Esophagus muscularis mucosa (tissue), 4 donors: ENCODE measurements at regions not wholly inside any gene's neighbourhood (a gene's known extent, or its start where the extent isn't known, plus 50 kb on each side); places are given as distances from the start of the nearest gene placed in this dataset.

ENCODE experiments used
- DNase-seq: peaks from one replicate; pipeline ENCODE4 v3.0.0-alpha.2; 2017; ENCODE audit errors: extremely low spot score
- H3K27ac ChIP-seq, 4 donors: fragments of 200-600 bp; sonication (generic); replicated peaks in 1 of 4; 1 replicate in 3 of 4; 2 replicates in 1 of 4; pipeline ENCODE4 v1.5.1; 2016 to 2019; ENCODE audit warnings: mild to moderate bottlenecking in 1 of 4
- H3K27me3 ChIP-seq, 4 donors: fragments of 200-600 bp; sonication (generic); one replicate each; pipeline versions ENCODE4 v1.5.1 to v1.6.0; 2016 to 2019
- H3K36me3 ChIP-seq, 4 donors: fragments of 200-600 bp; sonication (generic); one replicate each; pipeline ENCODE4 v1.5.1; 2016 to 2019
- H3K4me1 ChIP-seq, 4 donors: fragments of 200-600 bp; sonication (generic); one replicate each; pipeline ENCODE4 v1.5.1; 2016 to 2019
- H3K4me3 ChIP-seq, 4 donors: fragments of 200-600 bp; sonication (generic); 1 replicate in 2 of 4; 2 replicates in 2 of 4; pipeline ENCODE4 v1.5.1; 2016 to 2019; ENCODE audit warnings: mild to moderate bottlenecking in 4 of 4, moderate library complexity in 1 of 4
- H3K9me3 ChIP-seq, 4 donors: fragments of 200-600 bp; sonication (generic); 1 replicate in 3 of 4; 2 replicates in 1 of 4; pipeline ENCODE4 v1.5.1; 2016 to 2019
- CTCF ChIP-seq, 3 experiments: fragments of 200-600 bp in 2 of 3; fragments of 450-650 bp in 1 of 3; sonication (generic) in 2 of 3; IDR thresholded peaks; one replicate each; pipeline ENCODE4 v1.5.1; 2017 to 2019; ENCODE audit warnings: antibody characterized with exemption in 3 of 3, mild to moderate bottlenecking in 2 of 3, moderate library complexity in 1 of 3
- EP300 ChIP-seq: sonication (generic); formaldehyde crosslinking; IDR thresholded peaks from one replicate; pipeline ENCODE4 v1.6.1; 2017; ENCODE audit warnings: antibody characterized with exemption
- POLR2A ChIP-seq: fragments of 450-650 bp; IDR thresholded peaks from one replicate; pipeline ENCODE4 v1.6.1; 2017; ENCODE audit warnings: antibody characterized with exemption, moderate library complexity, mild to moderate bottlenecking, low read depth
- POLR2AphosphoS5 ChIP-seq, 2 donors: sonication (generic); formaldehyde crosslinking; IDR thresholded peaks; one replicate each; pipeline ENCODE4 v1.6.1; 2017; ENCODE audit warnings: antibody characterized with exemption in 2 of 2
- WGBS: methylation state at CpG from one replicate; pipeline ENCODE4 v1.1.5; 2018; 5-methylcytosine and 5-hydroxymethylcytosine counted together
- intact Hi-C: fragments of 100-400 bp; cut with DNase I; formaldehyde crosslinking; loops from one replicate; pipeline ENCODE4 v1.15.1; 2023

- intact Hi-C loops, result no loop called here
- no peak for DNase-seq
These were observed 490.4 kb downstream of the FRK start for GRCh38 chr6:115570331-115570730.

GRCh38 chr6:115554060-115554459 is 506.6 kb downstream of the FRK start:
- H3K4me3 ChIP-seq, result no peak overlapping the region
- no peak overlapping the region for H3K27ac ChIP-seq
- H3K27me3 ChIP-seq, result no peaks in the 10 kb centered on the region
- no peaks in the 10 kb centered on the region for H3K36me3 ChIP-seq
- WGBS, result 83% methylated on average over 3 of the region's 4 CpGs
- intact Hi-C loops, result no loop called here
- DNase-seq, result no peak
- TF ChIP-seq EP300 (no peak), CTCF (IDR thresholded peaks at IDR 0.05) (no peak), POLR2A (no peak), POLR2AphosphoS5 (IDR thresholded peaks at IDR 0.05) (no peak)
- H3K9me3 ChIP-seq, result no peaks in the 10 kb centered on the region
- peaks cover 4 to 19% (median 13%) of the 10 kb centered on the region in 4 donors for H3K4me1 ChIP-seq

More at GRCh38 chr6:115570331-115570730, 490.4 kb downstream of the FRK start:
- H3K27ac ChIP-seq, result no peak overlapping the region
- WGBS, result 12% methylated on average over 2 of the region's 2 CpGs
- no peaks in the 10 kb centered on the region for H3K27me3 ChIP-seq
- H3K9me3 ChIP-seq, result peaks cover 0 to 9% (median 1%) of the 10 kb centered on the region in 4 donors
- H3K4me3 ChIP-seq, result no peak overlapping the region
- H3K36me3 ChIP-seq, result no peaks in the 10 kb centered on the region
- TF ChIP-seq POLR2A, result no peak
- TF ChIP-seq EP300, result no peak
- TF ChIP-seq CTCF (IDR thresholded peaks at IDR 0.05), result no peak
- TF ChIP-seq POLR2AphosphoS5 (IDR thresholded peaks at IDR 0.05), result no peak
- peaks cover 0 to 16% (median 3%) of the 10 kb centered on the region in 4 donors for H3K4me1 ChIP-seq

- no peak overlapping the region for H3K27ac ChIP-seq
- peaks cover 4 to 19% (median 13%) of the 10 kb centered on the region in 4 donors for H3K4me1 ChIP-seq
- no peaks in the 10 kb centered on the region for H3K27me3 ChIP-seq
- WGBS, result 15% methylated on average over 3 of the region's 3 CpGs
- no peak for DNase-seq
- H3K36me3 ChIP-seq, result no peaks in the 10 kb centered on the region
- H3K4me3 ChIP-seq, result no peak overlapping the region
- intact Hi-C loops, result no loop called here
- peaks cover 0 to 3% (median 0%) of the 10 kb centered on the region in 4 donors for H3K9me3 ChIP-seq
- TF ChIP-seq EP300, result no peak
- no peak for TF ChIP-seq POLR2AphosphoS5 (IDR thresholded peaks at IDR 0.05)
- TF ChIP-seq CTCF (IDR thresholded peaks at IDR 0.05), result no peak
- no peak for TF ChIP-seq POLR2A
These were observed 509.2 kb downstream of the FRK start for GRCh38 chr6:115551527-115551926.

GRCh38 chr6:115545672-115545986 is 515.1 kb downstream of the FRK start:
- Histone ChIP-seq H3K27ac (no peak overlapping the region), H3K27me3 (no peaks in the 10 kb centered on the region), H3K9me3 (peaks cover 0 to 4% (median 0%) of the 10 kb centered on the region in 4 donors), H3K36me3 (no peaks in the 10 kb centered on the region), H3K4me1 (no peaks in the 10 kb centered on the region), H3K4me3 (no peak overlapping the region)
- no peak for DNase-seq
- intact Hi-C loops, result no loop called here
- WGBS, result no CpG with 5 or more reads among the region's 3 CpGs
- TF ChIP-seq POLR2A, result no peak
- no peak for TF ChIP-seq CTCF (IDR thresholded peaks at IDR 0.05)
